Fibroblast of lung (primary cell): ENCODE measurements at regions not wholly inside any gene's neighbourhood (a gene's known extent, or its start where the extent isn't known, plus 50 kb on each side); places are given as distances from the start of the nearest gene placed in this dataset.

ENCODE experiments used
- CTCF ChIP-seq, 2 donors: IDR thresholded peaks in 1 of 2; conservative IDR thresholded peaks in 1 of 2; 1 replicate in 1 of 2; 2 replicates in 1 of 2; pipeline ENCODE4 v1.5.1; 2011 to 2012; ENCODE audit warnings: low read length in 2 of 2, control low read depth in 1 of 2, inconsistent platforms in 1 of 2, low read depth in 1 of 2, mild to moderate bottlenecking in 1 of 2
- EZH2 ChIP-seq: IDR thresholded peaks from 2 replicates; pipeline ENCODE4 v1.5.1; 2012; ENCODE audit warnings: low read length, control low read depth, mild to moderate bottlenecking; ENCODE audit errors: missing control alignments

- TF ChIP-seq CTCF (conservative IDR thresholded peaks at IDR 0.05 in 1 of 2, IDR thresholded peaks at IDR 0.05 in 1 of 2; ENCODE audit: low read depth in 1 of 2, low read length in 2 of 2) (no peak), EZH2 (no peak)
These were observed 660.8 kb upstream of the UBE2E2 start for GRCh38 chr3:22542311-22542710.
